ENCODE measurements at regions not wholly inside any gene's neighbourhood (a gene's known extent, or its start where the extent isn't known, plus 50 kb on each side); places are given as distances from the start of the nearest gene placed in this dataset.

GRCh38 chr14:100468557-100468956 is 118.7 kb downstream of the BEGAIN start:
- no peak for DNase-seq (ENCODE audit: low spot score)

GRCh38 chr14:100469632-100470522 is 117.3 kb downstream of the BEGAIN start:
- no peak for DNase-seq (ENCODE audit: low spot score)

GRCh38 chr14:100470523-100470897 is 116.7 kb downstream of the BEGAIN start:
- no peak for DNase-seq (ENCODE audit: low spot score)

- DNase-seq (ENCODE audit: low spot score) = no peak
Observed at GRCh38 chr14:100471441-100472093, 115.7 kb downstream of the BEGAIN start.

- no peak for DNase-seq (ENCODE audit: low spot score)
Observed at GRCh38 chr14:100472094-100472455, 115.1 kb downstream of the BEGAIN start.

GRCh38 chr14:100472491-100472890 is 114.7 kb downstream of the BEGAIN start:
- DNase-seq (ENCODE audit: low spot score) = no peak

GRCh38 chr14:100473249-100473648 is 114.0 kb downstream of the BEGAIN start:
- no peak for DNase-seq (ENCODE audit: low spot score)

GRCh38 chr14:100474196-100474595 is 113.0 kb downstream of the BEGAIN start:
- DNase-seq (ENCODE audit: low spot score) = no peak

GRCh38 chr14:100475268-100475667 is 111.9 kb downstream of the BEGAIN start:
- no peak for DNase-seq (ENCODE audit: low spot score)

GRCh38 chr14:100476012-100476822 is 111.0 kb downstream of the BEGAIN start:
- peak; percentile 72 for DNase-seq (ENCODE audit: low spot score)

- DNase-seq (ENCODE audit: low spot score) = no peak
Observed at GRCh38 chr14:100484531-100485267, 102.5 kb downstream of the BEGAIN start.

- DNase-seq (ENCODE audit: low spot score) = peak; percentile 27
Observed at GRCh38 chr14:100486025-100486828, 101.0 kb downstream of the BEGAIN start.
